CD4-positive, alpha-beta T cell (primary cell): ENCODE measurements at regions not wholly inside any gene's neighbourhood (a gene's known extent, or its start where the extent isn't known, plus 50 kb on each side); places are given as distances from the start of the nearest gene placed in this dataset.
"Not testable (repeated sequence)": the region's sequence is repeated elsewhere in the genome, so short reads cannot be mapped to it uniquely, and the experiment has no call there.

Source experiments
- ATAC-seq: fragments of 200-7000 bp; cut with Tn5 transposase; one replicate; pipeline ENCODE4 v1.10.0; 2022; ENCODE audit warnings: mild to moderate bottlenecking; ENCODE audit not compliant: poor library complexity
- CTCF ChIA-PET: fragments of 350-600 bp; sonication (Branson Sonifier 250); formaldehyde crosslinking; loops from one replicate; lab custom pipeline; 2021; ENCODE audit warnings: antibody characterized with exemption, inconsistent platforms; lab: Charles Lee
- POLR2A ChIA-PET: fragments of 350-600 bp; sonication (Branson Sonifier 250); formaldehyde crosslinking; loops from one replicate; lab custom pipeline; 2021; ENCODE audit warnings: antibody characterized with exemption, inconsistent platforms; lab: Charles Lee
- DNase-seq, 14 experiments: peaks; one replicate each; pipeline ENCODE4 v3.0.0-alpha.2; 2013 to 2020; ENCODE audit warnings: mixed read lengths in 2 of 14
- H3K27ac ChIP-seq, 2 donors: one replicate each; pipeline versions ENCODE4 v1.5.1 to v1.7.0; 2013; ENCODE audit warnings: low read length in 2 of 2, low read depth in 1 of 2, mild to moderate bottlenecking in 1 of 2
- H3K27me3 ChIP-seq, 2 experiments: 1 replicate in 1 of 2; 2 replicates in 1 of 2; pipeline versions ENCODE4 v1.6.1 to v1.7.0; 2013; ENCODE audit warnings: low read length in 2 of 2, control low read depth in 1 of 2, mild to moderate bottlenecking in 1 of 2, moderate library complexity in 1 of 2; ENCODE audit not compliant: insufficient read depth in 2 of 2, control insufficient read depth in 1 of 2
- H3K36me3 ChIP-seq: one replicate; pipeline ENCODE4 v1.6.1; 2013; ENCODE audit warnings: low read length, control low read depth; ENCODE audit not compliant: insufficient read depth
- H3K4me1 ChIP-seq: one replicate; pipeline ENCODE4 v1.6.1; 2013; ENCODE audit warnings: low read length, control low read depth; ENCODE audit not compliant: insufficient read depth
- H3K4me3 ChIP-seq: one replicate; pipeline ENCODE4 v1.5.1; 2013; ENCODE audit warnings: mild to moderate bottlenecking, low read length, moderate library complexity
- H3K9me3 ChIP-seq, 2 experiments: 1 replicate in 1 of 2; 2 replicates in 1 of 2; pipeline versions ENCODE4 v1.6.1 to v1.7.0; 2013; ENCODE audit warnings: low read length in 2 of 2, mild to moderate bottlenecking in 2 of 2, control low read depth in 1 of 2, moderate library complexity in 1 of 2; ENCODE audit not compliant: control insufficient read depth in 1 of 2, insufficient read depth in 1 of 2
- H3K27ac Mint-ChIP-seq: one replicate; pipeline ENCODE4 v1.8.0; 2020; ENCODE audit warnings: mixed read lengths
- H3K27me3 Mint-ChIP-seq: one replicate; pipeline ENCODE4 v1.8.0; 2021; ENCODE audit warnings: mixed read lengths
- H3K36me3 Mint-ChIP-seq: one replicate; pipeline ENCODE4 v1.8.0; 2021; ENCODE audit warnings: low read depth, mixed read lengths
- H3K4me1 Mint-ChIP-seq: one replicate; pipeline ENCODE4 v1.8.0; 2021; ENCODE audit warnings: low read depth, mixed read lengths
- H3K4me3 Mint-ChIP-seq: one replicate; pipeline ENCODE4 v1.8.0; 2020; ENCODE audit warnings: mild to moderate bottlenecking, mixed read lengths
- H3K9me3 Mint-ChIP-seq: one replicate; pipeline ENCODE4 v1.8.0; 2020; ENCODE audit warnings: mixed read lengths
- CTCF ChIP-seq: fragments of 200-600 bp; IDR thresholded peaks from one replicate; pipeline ENCODE4 v1.8.0; 2022; ENCODE audit warnings: antibody characterized with exemption, mild to moderate bottlenecking
- intact Hi-C, 2 experiments: fragments of 100-400 bp; cut with DNase I in 1 of 2; cut with micrococcal nuclease in 1 of 2; formaldehyde crosslinking; loops; one replicate each; pipeline versions ENCODE4 v1.15.1 to v1.9.0; 2023 to 2025; cut with DNase I, micrococcal nuclease

DNA sequence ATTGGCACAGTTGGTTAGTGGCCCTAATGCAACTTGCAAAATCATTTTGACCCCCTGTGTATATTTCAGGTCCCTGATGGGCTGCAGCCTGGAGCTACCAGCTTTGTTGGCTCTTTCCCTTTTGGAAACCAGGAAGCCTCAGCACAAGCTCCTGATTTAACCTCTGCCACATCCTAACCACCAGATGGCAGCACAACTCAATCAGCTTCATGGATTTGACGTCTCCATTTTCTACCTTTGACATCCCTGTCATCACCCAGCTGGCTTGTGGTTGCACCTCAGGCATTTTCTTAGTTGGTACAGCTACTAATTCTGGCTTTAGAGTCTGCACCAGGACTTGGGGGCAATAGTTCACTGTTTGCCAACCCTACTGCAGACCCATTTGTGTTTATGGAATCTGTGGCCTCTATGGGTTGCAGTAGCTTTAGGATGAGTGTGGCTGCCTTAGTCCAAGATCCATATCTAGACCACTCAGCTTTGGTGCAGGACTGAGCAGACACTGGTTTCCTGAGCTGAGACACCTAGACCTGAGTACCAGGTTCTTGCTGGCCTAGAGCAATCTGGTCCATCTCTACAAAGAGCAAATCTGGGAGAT is 456.2 kb downstream of the REEP3 start:
- H3K9me3 ChIP-seq: peaks cover 0 to 13% of the 10 kb centered on the region in 2 experiments
- TF ChIP-seq CTCF: no peak
- DNase-seq (peak in 3 of 14 experiments; percentile 3 to 21 (median 10)), ATAC-seq (no peak)
- Mint-ChIP-seq H3K27ac (no peak overlapping the region), H3K4me3 (no peak overlapping the region), H3K9me3 (no peaks in the 10 kb centered on the region), H3K36me3 (no peaks in the 10 kb centered on the region), H3K27me3 (no peaks in the 10 kb centered on the region), H3K4me1 (no peaks in the 10 kb centered on the region)
- no peaks in the 10 kb centered on the region for H3K4me1 ChIP-seq
- ChIA-PET CTCF (no interaction called here), POLR2A (no interaction called here)
- no peak overlapping the region for H3K4me3 ChIP-seq
- no peaks in the 10 kb centered on the region for H3K36me3 ChIP-seq
- H3K27ac ChIP-seq: no peak overlapping the region
- intact Hi-C loops: loop anchor here in 1 of 2 experiments (5.0 kb wide), 1 partner anchor 810 kb away; no protein-coding TSS in a partner anchor
- no peaks in the 10 kb centered on the region for H3K27me3 ChIP-seq

DNA sequence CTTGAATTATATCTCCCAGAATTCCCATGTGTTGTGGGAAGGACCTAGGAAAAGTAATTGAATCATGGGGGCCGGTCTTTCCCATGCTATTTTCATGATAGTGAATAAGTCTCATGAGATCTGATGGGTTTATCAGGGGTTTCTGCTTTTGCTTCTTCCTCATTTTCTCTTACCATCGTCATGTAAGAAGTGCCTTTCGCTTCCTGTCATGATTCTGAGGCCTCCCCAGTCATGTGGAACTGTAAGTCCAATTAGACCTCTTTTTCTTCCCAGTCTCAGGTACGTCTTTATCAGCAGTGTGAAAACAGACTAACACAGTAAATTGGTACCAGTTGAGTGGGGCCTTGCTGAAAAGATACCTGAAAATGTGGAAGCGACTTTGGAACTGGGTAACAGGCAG is 459.7 kb downstream of the REEP3 start:
- H3K9me3 ChIP-seq, H3K27me3 ChIP-seq, H3K27ac Mint-ChIP-seq, H3K4me1 ChIP-seq, intact Hi-C loops, H3K4me1 Mint-ChIP-seq, H3K36me3 Mint-ChIP-seq, H3K27ac ChIP-seq, H3K4me3 Mint-ChIP-seq, ATAC-seq, H3K36me3 ChIP-seq, H3K27me3 Mint-ChIP-seq, CTCF ChIA-PET, H3K4me3 ChIP-seq, POLR2A ChIA-PET, H3K9me3 Mint-ChIP-seq, DNase-seq: not testable (repeated sequence)

DNA sequence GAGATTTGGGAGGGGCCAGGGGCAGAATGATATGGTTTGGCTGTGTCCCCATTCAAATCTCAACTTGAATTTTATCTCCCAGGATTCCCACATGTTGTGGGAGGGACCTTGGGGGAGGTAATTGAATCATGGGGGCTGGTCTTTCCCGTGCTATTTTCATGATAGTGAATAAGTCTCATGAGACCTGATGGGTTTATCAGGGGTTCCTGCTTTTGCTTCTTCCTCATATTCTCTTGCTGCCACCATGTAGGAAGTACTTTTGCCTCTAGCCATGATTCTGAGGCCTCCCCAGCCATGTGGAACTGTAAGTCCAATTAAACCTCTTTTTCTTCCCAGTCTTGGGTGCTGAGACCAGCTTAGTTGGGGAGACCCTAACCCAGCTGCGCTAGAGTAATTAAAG is 462.9 kb downstream of the REEP3 start:
- intact Hi-C loops, H3K4me1 Mint-ChIP-seq, H3K4me3 Mint-ChIP-seq, DNase-seq, H3K36me3 ChIP-seq, H3K9me3 ChIP-seq, POLR2A ChIA-PET, H3K36me3 Mint-ChIP-seq, H3K9me3 Mint-ChIP-seq, H3K4me1 ChIP-seq, H3K27ac ChIP-seq, ATAC-seq, H3K27me3 ChIP-seq, CTCF ChIA-PET, H3K27ac Mint-ChIP-seq, H3K4me3 ChIP-seq: not testable (repeated sequence)
- H3K27me3 Mint-ChIP-seq: peaks cover 15% of the 10 kb centered on the region

- Histone ChIP-seq H3K9me3 (peaks cover 0 to 4% of the 10 kb centered on the region in 2 experiments), H3K27ac (no peak overlapping the region), H3K4me3 (no peak overlapping the region), H3K4me1 (no peaks in the 10 kb centered on the region), H3K27me3 (peaks cover 0 to 2% of the 10 kb centered on the region in 2 experiments), H3K36me3 (no peaks in the 10 kb centered on the region)
- POLR2A ChIA-PET: no interaction called here
- DNase-seq (no peak), ATAC-seq (no peak)
- Mint-ChIP-seq H3K4me3 (no peak overlapping the region), H3K4me1 (no peaks in the 10 kb centered on the region), H3K27ac (no peak overlapping the region), H3K36me3 (no peaks in the 10 kb centered on the region), H3K9me3 (no peaks in the 10 kb centered on the region), H3K27me3 (peaks cover 15% of the 10 kb centered on the region)
- CTCF ChIA-PET: no interaction called here
- TF ChIP-seq CTCF: no peak
- intact Hi-C loops: no loop called here
Observed at GRCh38 chr10:63986536-63986935, 465.3 kb downstream of the REEP3 start.
